HG02763 (cell line): ENCODE measurements at regions not wholly inside any gene's neighbourhood (a gene's known extent, or its start where the extent isn't known, plus 50 kb on each side); places are given as distances from the start of the nearest gene placed in this dataset.

Experiments
- ATAC-seq: cut with Tn5 transposase; IDR thresholded peaks from one replicate; pipeline ENCODE4 v1.9.1; 2021; ENCODE audit warnings: mild to moderate bottlenecking, moderate library complexity; ENCODE audit not compliant: unreplicated experiment

- no peak for ATAC-seq
Observed at GRCh38 chr4:13260513-13260912, 223.6 kb downstream of the RAB28 start.

- ATAC-seq = no peak
Observed at GRCh38 chr4:13250263-13250662, 233.9 kb downstream of the RAB28 start.

- no peak for ATAC-seq
Observed at GRCh38 chr4:13248621-13249298, 235.4 kb downstream of the RAB28 start.

GRCh38 chr4:13246107-13246506, 238.0 kb downstream of the RAB28 start:
- no peak for ATAC-seq

- no peak for ATAC-seq
Observed at GRCh38 chr4:13244444-13244843, 239.7 kb downstream of the RAB28 start.

GRCh38 chr4:13243152-13243551, 241.0 kb downstream of the RAB28 start:
- ATAC-seq = no peak

- no peak for ATAC-seq
Observed at GRCh38 chr4:13240066-13240465, 244.1 kb downstream of the RAB28 start.

- ATAC-seq = no peak
Observed at GRCh38 chr4:13238936-13239335, 245.2 kb downstream of the RAB28 start.

GRCh38 chr4:13236485-13236884, 247.7 kb downstream of the RAB28 start:
- ATAC-seq = no peak

- no peak for ATAC-seq
Observed at GRCh38 chr4:13233755-13234154, 250.4 kb downstream of the RAB28 start.

GRCh38 chr4:13219971-13220370, 264.2 kb downstream of the RAB28 start:
- no peak for ATAC-seq

GRCh38 chr4:13218326-13218958, 265.7 kb downstream of the RAB28 start:
- ATAC-seq = no peak

- ATAC-seq = no peak
Observed at GRCh38 chr4:13215560-13215959, 268.6 kb downstream of the RAB28 start.

- ATAC-seq = no peak
Observed at GRCh38 chr4:13212936-13213335, 271.2 kb downstream of the RAB28 start.

GRCh38 chr4:13209600-13209999, 274.5 kb downstream of the RAB28 start:
- ATAC-seq = no peak

GRCh38 chr4:13208558-13209193, 275.5 kb downstream of the RAB28 start:
- ATAC-seq = no peak

GRCh38 chr4:13207226-13207625, 276.9 kb downstream of the RAB28 start:
- ATAC-seq = no peak

- no peak for ATAC-seq
Observed at GRCh38 chr4:13203101-13203500, 281.0 kb downstream of the RAB28 start.

GRCh38 chr4:13202701-13203100, 281.4 kb downstream of the RAB28 start:
- ATAC-seq = no peak

- no peak for ATAC-seq
Observed at GRCh38 chr4:13201241-13201640, 282.9 kb downstream of the RAB28 start.

- no peak for ATAC-seq
Observed at GRCh38 chr4:13196721-13197120, 287.4 kb downstream of the RAB28 start.

GRCh38 chr4:13193662-13194061, 290.5 kb downstream of the RAB28 start:
- ATAC-seq = no peak
